ENCODE measurements at regions not wholly inside any gene's neighbourhood (a gene's known extent, or its start where the extent isn't known, plus 50 kb on each side); places are given as distances from the start of the nearest gene placed in this dataset.
"Not testable (repeated sequence)": the region's sequence is repeated elsewhere in the genome, so short reads cannot be mapped to it uniquely, and the experiment has no call there.

- TF ChIP-seq, protein P1, sequence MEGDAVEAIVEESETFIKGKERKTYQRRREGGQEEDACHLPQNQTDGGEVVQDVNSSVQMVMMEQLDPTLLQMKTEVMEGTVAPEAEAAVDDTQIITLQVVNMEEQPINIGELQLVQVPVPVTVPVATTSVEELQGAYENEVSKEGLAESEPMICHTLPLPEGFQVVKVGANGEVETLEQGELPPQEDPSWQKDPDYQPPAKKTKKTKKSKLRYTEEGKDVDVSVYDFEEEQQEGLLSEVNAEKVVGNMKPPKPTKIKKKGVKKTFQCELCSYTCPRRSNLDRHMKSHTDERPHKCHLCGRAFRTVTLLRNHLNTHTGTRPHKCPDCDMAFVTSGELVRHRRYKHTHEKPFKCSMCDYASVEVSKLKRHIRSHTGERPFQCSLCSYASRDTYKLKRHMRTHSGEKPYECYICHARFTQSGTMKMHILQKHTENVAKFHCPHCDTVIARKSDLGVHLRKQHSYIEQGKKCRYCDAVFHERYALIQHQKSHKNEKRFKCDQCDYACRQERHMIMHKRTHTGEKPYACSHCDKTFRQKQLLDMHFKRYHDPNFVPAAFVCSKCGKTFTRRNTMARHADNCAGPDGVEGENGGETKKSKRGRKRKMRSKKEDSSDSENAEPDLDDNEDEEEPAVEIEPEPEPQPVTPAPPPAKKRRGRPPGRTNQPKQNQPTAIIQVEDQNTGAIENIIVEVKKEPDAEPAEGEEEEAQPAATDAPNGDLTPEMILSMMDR (IDR thresholded peaks at IDR 0.05) = not testable (repeated sequence)
- TF ChIP-seq EZH2 (IDR thresholded peaks at IDR 0.05) = not testable (repeated sequence)
Measured at GRCh38 chr4:82274700-82275099, 99.1 kb downstream of the HNRNPD start.

Data from neural progenitor cell (in vitro differentiated cells).